H1 (cell line): ENCODE measurements at regions not wholly inside any gene's neighbourhood (a gene's known extent, or its start where the extent isn't known, plus 50 kb on each side); places are given as distances from the start of the nearest gene placed in this dataset.

Experiments
- ATF2 ChIP-seq: IDR thresholded peaks from 2 replicates; pipeline ENCODE4 v1.6.1; 2012; ENCODE audit warnings: low read length, inconsistent platforms

DNA sequence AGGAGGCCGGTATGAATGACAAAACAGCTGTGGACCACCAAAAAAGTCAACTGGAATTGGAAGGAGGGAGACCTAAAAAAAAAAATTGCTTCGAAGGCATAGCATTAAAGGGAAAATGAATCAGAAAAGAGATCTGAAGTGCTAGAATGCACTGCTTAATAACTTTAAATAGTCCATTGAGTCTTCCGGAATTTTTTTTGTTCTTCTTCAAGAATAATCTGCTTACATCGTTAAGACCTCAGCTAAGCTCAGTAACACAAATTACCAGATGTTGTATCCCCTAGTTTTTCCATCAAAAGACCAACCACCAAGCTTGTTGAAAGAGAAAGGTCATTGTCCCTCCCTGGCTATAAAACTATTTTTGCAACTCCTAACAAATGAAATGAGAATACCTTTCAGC is 560.5 kb downstream of the NR2F2 start (continued):
- no peak for TF ChIP-seq ATF2
